Suppressor macrophage (primary cell): ENCODE measurements at regions not wholly inside any gene's neighbourhood (a gene's known extent, or its start where the extent isn't known, plus 50 kb on each side); places are given as distances from the start of the nearest gene placed in this dataset.
A peak's percentile ranks its signal among the peaks of the same experiment; 100 is the strongest.

Experiments
- DNase-seq, 4 experiments: peaks; one replicate each; pipeline ENCODE4 v3.0.0-alpha.2; 2020 to 2022

GRCh38 chr11:69365558-69365957, 71.6 kb downstream of the MYEOV start:
- no peak for DNase-seq

GRCh38 chr11:69366591-69366990, 72.6 kb downstream of the MYEOV start:
- DNase-seq = no peak

GRCh38 chr11:69367211-69367964, 73.4 kb downstream of the MYEOV start:
- peak in 3 of 4 experiments; percentile 16 to 52 (median 41) for DNase-seq

GRCh38 chr11:69368119-69368880, 74.3 kb downstream of the MYEOV start:
- DNase-seq = no peak

GRCh38 chr11:69369210-69369825, 75.4 kb downstream of the MYEOV start:
- DNase-seq = peak in 3 of 4 experiments; percentile 27 to 50 (median 48)

- DNase-seq = no peak
Measured at GRCh38 chr11:69369945-69370344, 76.0 kb downstream of the MYEOV start.

GRCh38 chr11:69370984-69371709, 77.2 kb downstream of the MYEOV start:
- DNase-seq = no peak

- no peak for DNase-seq
Measured at GRCh38 chr11:69371731-69372588, 78.0 kb downstream of the MYEOV start.

- DNase-seq = no peak
Measured at GRCh38 chr11:69372589-69373250, 78.8 kb downstream of the MYEOV start.

GRCh38 chr11:69373251-69373635, 79.3 kb downstream of the MYEOV start:
- DNase-seq = no peak

GRCh38 chr11:69374110-69374945, 80.4 kb downstream of the MYEOV start:
- DNase-seq = no peak

- DNase-seq = no peak
Measured at GRCh38 chr11:69374946-69375310, 81.0 kb downstream of the MYEOV start.

GRCh38 chr11:69375316-69376154, 81.6 kb downstream of the MYEOV start:
- no peak for DNase-seq

- DNase-seq = no peak
Measured at GRCh38 chr11:69376155-69377028, 82.4 kb downstream of the MYEOV start.

- no peak for DNase-seq
Measured at GRCh38 chr11:69377029-69377952, 83.3 kb downstream of the MYEOV start.

- no peak for DNase-seq
Measured at GRCh38 chr11:69377953-69378302, 84.0 kb downstream of the MYEOV start.
